ENCODE measurements at regions not wholly inside any gene's neighbourhood (a gene's known extent, or its start where the extent isn't known, plus 50 kb on each side); places are given as distances from the start of the nearest gene placed in this dataset.

DNA sequence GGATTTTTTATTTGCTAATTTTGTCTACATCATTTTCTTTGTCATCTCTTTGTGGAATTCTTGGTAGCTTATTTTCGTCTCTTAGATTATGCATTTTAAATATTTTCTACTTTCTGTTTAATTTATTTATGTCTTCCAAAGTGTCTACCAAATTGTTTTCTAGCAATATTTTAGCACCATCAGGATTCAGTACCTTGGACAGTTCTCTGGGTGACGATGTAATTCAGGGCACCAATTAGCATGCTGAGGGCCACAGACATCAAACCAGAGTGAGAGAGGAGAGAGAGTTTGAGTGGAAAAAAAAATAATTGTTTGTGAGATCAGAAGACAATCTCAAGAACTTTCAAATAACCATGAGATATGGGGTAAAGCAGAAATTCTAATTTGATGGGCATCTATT lies 169.8 kb upstream of the CXADR start:
- in situ Hi-C loops (cut with MboI; ENCODE audit: low pct_unique_long_range_greater_than_20kb, low sequenced_read_pairs, unreplicated experiment): no loop called here
- TF ChIP-seq, protein P1, sequence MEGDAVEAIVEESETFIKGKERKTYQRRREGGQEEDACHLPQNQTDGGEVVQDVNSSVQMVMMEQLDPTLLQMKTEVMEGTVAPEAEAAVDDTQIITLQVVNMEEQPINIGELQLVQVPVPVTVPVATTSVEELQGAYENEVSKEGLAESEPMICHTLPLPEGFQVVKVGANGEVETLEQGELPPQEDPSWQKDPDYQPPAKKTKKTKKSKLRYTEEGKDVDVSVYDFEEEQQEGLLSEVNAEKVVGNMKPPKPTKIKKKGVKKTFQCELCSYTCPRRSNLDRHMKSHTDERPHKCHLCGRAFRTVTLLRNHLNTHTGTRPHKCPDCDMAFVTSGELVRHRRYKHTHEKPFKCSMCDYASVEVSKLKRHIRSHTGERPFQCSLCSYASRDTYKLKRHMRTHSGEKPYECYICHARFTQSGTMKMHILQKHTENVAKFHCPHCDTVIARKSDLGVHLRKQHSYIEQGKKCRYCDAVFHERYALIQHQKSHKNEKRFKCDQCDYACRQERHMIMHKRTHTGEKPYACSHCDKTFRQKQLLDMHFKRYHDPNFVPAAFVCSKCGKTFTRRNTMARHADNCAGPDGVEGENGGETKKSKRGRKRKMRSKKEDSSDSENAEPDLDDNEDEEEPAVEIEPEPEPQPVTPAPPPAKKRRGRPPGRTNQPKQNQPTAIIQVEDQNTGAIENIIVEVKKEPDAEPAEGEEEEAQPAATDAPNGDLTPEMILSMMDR (IDR thresholded peaks at IDR 0.05; ENCODE audit: extremely low read depth, insufficient read depth, missing control alignments): no peak
- no peak for DNase-seq (ENCODE audit: low spot score)

DNA sequence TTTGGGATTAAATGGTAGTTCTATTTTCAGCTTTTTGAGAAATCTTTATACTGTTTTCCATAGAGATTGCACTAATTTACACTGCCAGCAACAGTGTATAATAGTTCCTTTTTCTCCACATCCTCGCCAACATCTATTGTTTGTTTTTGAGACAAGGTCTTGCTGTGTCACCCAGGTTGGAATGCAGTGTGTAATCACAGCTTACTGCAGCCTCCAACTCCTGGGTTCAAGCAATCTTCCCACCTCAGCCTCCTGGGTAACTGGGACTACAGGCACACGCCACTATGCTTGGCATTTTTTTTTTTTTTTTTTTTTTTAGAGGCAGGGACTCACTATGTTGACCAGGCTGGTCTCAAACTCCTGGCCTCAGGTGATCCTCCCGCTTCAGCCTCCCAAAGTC lies 164.5 kb upstream of the CXADR start:
- no peak for DNase-seq (ENCODE audit: low spot score)
- TF ChIP-seq, protein P1 (IDR thresholded peaks at IDR 0.05; ENCODE audit: extremely low read depth, insufficient read depth, missing control alignments): no peak
- in situ Hi-C loops (cut with MboI; ENCODE audit: low pct_unique_long_range_greater_than_20kb, low sequenced_read_pairs, unreplicated experiment): no loop called here

DNA sequence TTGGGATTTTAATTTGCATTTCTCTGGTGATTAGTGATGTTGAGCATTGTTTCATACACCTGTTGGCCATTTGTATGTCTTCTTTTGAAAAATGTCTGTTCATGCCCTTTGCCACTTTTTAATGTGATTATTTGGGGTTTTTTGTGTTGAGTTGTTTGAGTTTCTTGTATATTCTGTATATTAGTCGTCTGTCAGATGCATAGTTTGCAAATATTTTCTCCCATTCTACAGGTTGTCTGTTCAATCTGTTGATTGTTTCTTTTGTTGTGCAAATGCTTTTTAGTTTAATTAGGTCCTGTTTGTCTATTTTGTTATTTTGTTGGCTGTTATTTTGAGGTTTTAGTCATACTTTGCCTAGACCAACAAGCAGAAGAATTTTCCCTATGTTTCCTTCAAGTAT lies 164.0 kb upstream of the CXADR start:
- in situ Hi-C loops (cut with MboI; ENCODE audit: low pct_unique_long_range_greater_than_20kb, low sequenced_read_pairs, unreplicated experiment): no loop called here
- DNase-seq (ENCODE audit: low spot score): no peak
- TF ChIP-seq, protein P1 (IDR thresholded peaks at IDR 0.05; ENCODE audit: extremely low read depth, insufficient read depth, missing control alignments): no peak

DNA sequence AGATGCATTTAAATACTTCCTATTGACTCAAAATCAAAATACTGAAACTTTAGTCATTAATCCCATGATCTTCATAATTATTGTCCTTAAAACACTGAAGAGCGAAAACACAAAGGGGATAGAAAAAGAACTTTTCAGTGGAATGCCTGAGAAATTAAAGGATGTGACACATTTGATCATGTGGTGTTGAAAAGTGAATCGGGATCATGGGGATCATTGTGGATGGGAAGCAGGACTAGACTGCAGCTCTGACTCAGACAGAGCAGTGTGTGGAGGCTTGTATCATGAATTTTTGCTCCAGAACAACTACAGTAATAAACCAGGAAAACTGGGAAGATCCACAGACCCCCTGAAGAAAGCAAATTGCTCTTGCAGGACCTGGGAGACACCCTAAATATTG lies 161.1 kb upstream of the CXADR start:
- TF ChIP-seq, protein P1 (IDR thresholded peaks at IDR 0.05; ENCODE audit: extremely low read depth, insufficient read depth, missing control alignments): no peak
- in situ Hi-C loops (cut with MboI; ENCODE audit: low pct_unique_long_range_greater_than_20kb, low sequenced_read_pairs, unreplicated experiment): no loop called here
- no peak for DNase-seq (ENCODE audit: low spot score)

DNA sequence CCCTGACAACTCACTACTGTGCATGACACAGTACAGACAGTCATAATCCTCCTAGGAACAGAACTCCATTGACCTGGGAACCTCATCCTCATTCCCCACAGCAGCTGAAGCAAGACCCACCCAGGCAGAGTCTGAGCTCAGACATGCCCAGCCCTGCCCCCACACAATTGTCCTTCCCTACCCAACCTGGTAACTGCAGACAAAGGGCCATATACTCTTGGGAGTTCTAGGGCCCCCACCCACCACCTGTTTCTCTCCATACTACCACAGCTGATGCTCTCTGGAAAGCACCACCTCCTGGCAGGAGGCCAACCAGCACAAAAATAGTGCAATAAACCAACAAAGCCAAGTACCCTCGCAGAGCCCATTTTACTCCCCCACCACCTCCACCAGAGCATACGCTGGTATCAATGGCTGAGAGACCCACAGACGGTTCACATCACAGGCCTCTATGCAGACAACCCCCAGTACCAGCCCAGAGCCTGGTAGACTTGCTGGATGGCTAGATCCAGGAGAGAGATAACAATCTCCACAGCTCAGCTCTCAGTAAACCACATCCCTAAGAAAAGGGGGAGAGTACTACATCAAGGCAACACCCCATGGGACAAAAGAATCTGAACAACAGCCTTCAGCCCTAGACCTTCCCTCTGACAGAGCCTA lies 159.7 kb upstream of the CXADR start:
- in situ Hi-C loops (cut with MboI; ENCODE audit: low pct_unique_long_range_greater_than_20kb, low sequenced_read_pairs, unreplicated experiment): no loop called here
- TF ChIP-seq, protein P1 (IDR thresholded peaks at IDR 0.05; ENCODE audit: extremely low read depth, insufficient read depth, missing control alignments): no peak
- no peak for DNase-seq (ENCODE audit: low spot score)

DNA sequence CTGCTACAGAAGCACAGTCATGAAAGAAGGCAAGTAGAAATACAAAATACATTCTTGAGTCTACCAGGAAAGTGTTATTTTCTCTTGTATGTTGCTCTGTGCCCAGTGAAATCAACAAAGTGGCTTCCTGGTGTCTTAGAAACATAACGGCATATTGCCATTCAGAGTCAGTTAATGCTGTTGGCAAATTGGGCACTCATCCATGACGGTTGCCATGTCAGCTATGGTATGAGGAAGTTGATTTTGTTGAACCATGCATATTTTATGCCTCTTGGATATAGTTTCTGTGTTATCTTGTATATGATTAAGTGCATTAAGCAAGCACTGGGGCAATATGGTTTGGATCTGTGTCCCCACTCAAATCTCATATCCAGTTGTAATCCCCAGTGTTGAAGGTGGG lies 153.1 kb upstream of the CXADR start:
- no peak for DNase-seq (ENCODE audit: low spot score)
- in situ Hi-C loops (cut with MboI; ENCODE audit: low pct_unique_long_range_greater_than_20kb, low sequenced_read_pairs, unreplicated experiment): no loop called here
- TF ChIP-seq, protein P1 (IDR thresholded peaks at IDR 0.05; ENCODE audit: extremely low read depth, insufficient read depth, missing control alignments): no peak
